Endodermal cell (in vitro differentiated cells): ENCODE measurements at regions not wholly inside any gene's neighbourhood (a gene's known extent, or its start where the extent isn't known, plus 50 kb on each side); places are given as distances from the start of the nearest gene placed in this dataset.

Experiments
- DNase-seq: peaks from one replicate; pipeline ENCODE4 v3.0.0-alpha.2; 2017
- H3K27ac ChIP-seq: 2 replicates; pipeline ENCODE4 v1.5.1; 2013; ENCODE audit warnings: mild to moderate bottlenecking, low read depth, low read length, moderate library complexity
- H3K27me3 ChIP-seq: 2 replicates; pipeline ENCODE4 v1.6.1; 2013; ENCODE audit warnings: mild to moderate bottlenecking, low read length, moderate library complexity; ENCODE audit not compliant: insufficient read depth, control insufficient read depth, poor library complexity, severe bottlenecking
- H3K36me3 ChIP-seq: 2 replicates; pipeline ENCODE4 v1.7.0; 2013; ENCODE audit warnings: mild to moderate bottlenecking, low read length, moderate library complexity; ENCODE audit not compliant: control insufficient read depth, insufficient read depth
- H3K4me1 ChIP-seq: one replicate; pipeline ENCODE4 v1.7.0; 2013; ENCODE audit warnings: low read length; ENCODE audit not compliant: control insufficient read depth, insufficient read depth
- H3K4me3 ChIP-seq: 2 replicates; pipeline ENCODE4 v1.5.1; 2013; ENCODE audit warnings: mild to moderate bottlenecking, low read length, moderate library complexity
- H3K9ac ChIP-seq: 2 replicates; pipeline ENCODE4 v1.6.1; 2013; ENCODE audit warnings: mild to moderate bottlenecking, low read length, moderate library complexity; ENCODE audit not compliant: poor library complexity, severe bottlenecking; ENCODE audit errors: extremely low read depth
- H3K9me3 ChIP-seq: 2 replicates; pipeline ENCODE4 v1.6.1; 2013; ENCODE audit warnings: mild to moderate bottlenecking, low read length, moderate library complexity; ENCODE audit not compliant: control insufficient read depth
- H3K27ac Mint-ChIP-seq: 2 replicates; pipeline ENCODE4 v1.8.0; 2020; ENCODE audit warnings: mixed read lengths
- H3K27me3 Mint-ChIP-seq: 2 replicates; pipeline ENCODE4 v1.8.0; 2021; ENCODE audit warnings: mild to moderate bottlenecking, mixed read lengths; ENCODE audit not compliant: insufficient read depth
- H3K36me3 Mint-ChIP-seq: 2 replicates; pipeline ENCODE4 v1.8.0; 2020; ENCODE audit warnings: low read depth, mixed read lengths
- H3K4me1 Mint-ChIP-seq: 2 replicates; pipeline ENCODE4 v1.8.0; 2020; ENCODE audit warnings: mixed read lengths
- H3K4me3 Mint-ChIP-seq: 2 replicates; pipeline ENCODE4 v1.8.0; 2020; ENCODE audit warnings: mild to moderate bottlenecking, moderate library complexity, mixed read lengths
- H3K9me3 Mint-ChIP-seq: 2 replicates; pipeline ENCODE4 v1.8.0; 2020; ENCODE audit warnings: mild to moderate bottlenecking, mixed read lengths
- CTCF ChIP-seq: fragments of 200-600 bp; sonication (generic); conservative IDR thresholded peaks from 2 replicates; pipeline ENCODE4 v1.5.0; 2021; ENCODE audit warnings: antibody characterized with exemption, mild to moderate bottlenecking
- WGBS, 2 experiments: methylation state at CpG; one replicate each; pipeline versions ENCODE4 v1.1.5 to v1.1.7; 2013; ENCODE audit warnings: missing lambda C conversion rate in 2 of 2, mixed read lengths in 1 of 2; ENCODE audit not compliant: insufficient coverage in 1 of 2, insufficient read length in 1 of 2; 5-methylcytosine and 5-hydroxymethylcytosine counted together

DNA sequence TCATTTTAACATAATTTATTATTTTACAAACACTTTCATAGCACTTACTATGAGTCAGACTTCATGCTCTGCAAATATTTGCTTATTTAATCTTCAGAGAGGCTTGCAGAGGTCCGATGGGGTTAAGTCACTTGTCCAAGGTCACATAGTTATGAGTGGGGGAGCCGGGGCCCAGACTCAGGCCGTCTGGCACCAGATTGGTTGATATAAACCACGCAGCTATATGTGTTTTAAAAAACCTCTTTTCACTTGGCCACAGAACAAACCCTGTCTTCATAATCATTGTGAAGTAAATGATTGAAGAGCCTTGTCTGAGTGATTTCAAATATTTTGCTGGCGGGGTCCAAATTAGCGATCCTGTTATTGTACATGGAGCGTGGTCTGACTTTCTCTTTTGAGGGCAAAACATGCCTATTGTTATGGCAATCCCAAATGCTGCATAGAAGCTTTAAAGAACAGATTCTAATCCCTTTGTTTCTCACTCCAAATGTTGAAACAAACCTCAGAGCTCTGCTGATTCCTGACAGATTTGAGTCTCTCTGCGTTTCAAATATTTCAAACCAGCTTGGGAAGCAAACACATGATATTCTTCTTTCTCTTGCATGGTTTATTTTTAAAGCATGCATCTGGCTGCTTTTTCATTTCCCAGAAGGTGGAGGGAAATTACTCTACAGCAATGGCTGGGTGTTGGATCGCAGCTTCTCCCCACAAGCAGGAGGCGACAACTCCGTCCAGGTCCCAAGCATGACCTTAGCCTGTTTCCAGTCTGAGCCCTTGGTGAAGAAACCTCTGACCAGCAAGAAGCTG, 142.4 kb downstream of the DDX1 start:
- Histone ChIP-seq H3K9me3 (peaks cover 4% of the 10 kb centered on the region), H3K4me3 (no peak overlapping the region), H3K27ac (no peak overlapping the region), H3K4me1 (peaks cover 7% of the 10 kb centered on the region), H3K27me3 (peaks cover 89% of the 10 kb centered on the region), H3K9ac (no peak overlapping the region), H3K36me3 (no peaks in the 10 kb centered on the region)
- TF ChIP-seq CTCF, result no peak
- no peak overlapping the region for H3K27ac Mint-ChIP-seq
- peak; percentile 24 for DNase-seq
- WGBS, 2 experiments, result 79 to 87% methylated on average over 8 to 11 of the region's 11 CpGs
- H3K36me3 Mint-ChIP-seq, result no peaks in the 10 kb centered on the region
- no peaks in the 10 kb centered on the region for H3K9me3 Mint-ChIP-seq
- H3K4me3 Mint-ChIP-seq, result no peak overlapping the region
- H3K4me1 Mint-ChIP-seq, result peaks cover 24% of the 10 kb centered on the region
- peaks cover 88% of the 10 kb centered on the region for H3K27me3 Mint-ChIP-seq

GRCh38 chr2:15734674-15735483, 143.2 kb downstream of the DDX1 start:
- WGBS, 2 experiments, result 42 to 63% methylated on average over 2 to 5 of the region's 5 CpGs
- peaks cover 82% of the 10 kb centered on the region for H3K27me3 Mint-ChIP-seq
- Histone ChIP-seq H3K27me3 (peaks cover 86% of the 10 kb centered on the region), H3K9me3 (peaks cover 4% of the 10 kb centered on the region), H3K27ac (no peak overlapping the region), H3K4me1 (peaks cover 7% of the 10 kb centered on the region), H3K9ac (no peak overlapping the region), H3K36me3 (no peaks in the 10 kb centered on the region), H3K4me3 (no peak overlapping the region)
- H3K4me3 Mint-ChIP-seq, result no peak overlapping the region
- DNase-seq, result peak; percentile 91
- no peak overlapping the region for H3K27ac Mint-ChIP-seq
- H3K9me3 Mint-ChIP-seq, result no peaks in the 10 kb centered on the region
- TF ChIP-seq CTCF, result no peak
- H3K36me3 Mint-ChIP-seq, result no peaks in the 10 kb centered on the region
- peaks cover 24% of the 10 kb centered on the region for H3K4me1 Mint-ChIP-seq

DNA sequence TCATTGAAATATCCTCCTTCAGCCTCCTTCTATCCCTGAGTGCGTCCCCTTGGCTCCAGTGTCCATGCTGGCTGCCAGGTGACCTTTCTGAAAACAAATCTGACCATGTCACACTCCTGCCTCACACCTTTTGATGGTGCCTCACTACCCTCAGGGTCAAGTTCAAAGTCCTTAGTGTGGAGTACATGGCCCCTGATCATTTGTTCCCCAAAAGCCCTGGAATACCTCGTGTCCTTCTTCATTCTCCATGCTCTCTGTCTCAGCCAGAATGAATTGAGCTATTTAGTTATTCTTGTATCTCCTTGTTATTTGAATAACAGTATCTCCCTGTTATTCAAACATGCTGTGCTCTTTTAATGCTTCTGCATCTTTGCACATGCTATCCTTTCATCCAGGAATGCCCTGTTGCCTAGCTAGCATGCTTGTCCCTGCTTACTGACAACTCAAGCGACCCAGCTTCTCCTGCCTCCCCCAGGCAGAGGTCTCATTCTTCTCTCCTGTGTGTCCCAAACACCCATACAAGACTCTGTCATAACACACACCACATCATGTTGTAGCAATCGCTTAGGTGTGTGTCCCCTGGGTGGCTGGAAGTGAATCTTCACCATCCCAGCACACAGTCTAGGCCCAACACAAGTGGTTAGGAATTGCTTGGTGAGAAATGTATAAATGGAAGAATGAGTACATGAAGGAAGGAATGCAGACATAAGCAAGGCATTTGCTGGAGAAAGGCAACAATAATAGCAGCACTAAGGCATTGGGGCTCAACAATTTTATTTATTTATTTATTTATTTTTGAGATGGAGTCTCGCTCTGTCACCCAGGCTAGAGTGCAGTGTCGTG, 144.0 kb downstream of the DDX1 start:
- no peak overlapping the region for H3K27ac ChIP-seq
- DNase-seq, result no peak
- no peaks in the 10 kb centered on the region for H3K36me3 Mint-ChIP-seq
- peaks cover 4% of the 10 kb centered on the region for H3K9me3 ChIP-seq
- H3K9ac ChIP-seq, result no peak overlapping the region
- no peak overlapping the region for H3K4me3 ChIP-seq
- 81 to 91% methylated on average over 3 to 6 of the region's 6 CpGs for WGBS, 2 experiments
- H3K36me3 ChIP-seq, result no peaks in the 10 kb centered on the region
- H3K9me3 Mint-ChIP-seq, result peaks cover 3% of the 10 kb centered on the region
- H3K4me3 Mint-ChIP-seq, result no peak overlapping the region
- no peak for TF ChIP-seq CTCF
- H3K4me1 ChIP-seq, result peaks cover 7% of the 10 kb centered on the region
- H3K4me1 Mint-ChIP-seq, result peaks cover 24% of the 10 kb centered on the region
- H3K27me3 ChIP-seq, result peaks cover 78% of the 10 kb centered on the region
- H3K27ac Mint-ChIP-seq, result no peak overlapping the region
- H3K27me3 Mint-ChIP-seq, result peaks cover 74% of the 10 kb centered on the region
